ENCODE measurements at regions not wholly inside any gene's neighbourhood (a gene's known extent, or its start where the extent isn't known, plus 50 kb on each side); places are given as distances from the start of the nearest gene placed in this dataset.

DNA sequence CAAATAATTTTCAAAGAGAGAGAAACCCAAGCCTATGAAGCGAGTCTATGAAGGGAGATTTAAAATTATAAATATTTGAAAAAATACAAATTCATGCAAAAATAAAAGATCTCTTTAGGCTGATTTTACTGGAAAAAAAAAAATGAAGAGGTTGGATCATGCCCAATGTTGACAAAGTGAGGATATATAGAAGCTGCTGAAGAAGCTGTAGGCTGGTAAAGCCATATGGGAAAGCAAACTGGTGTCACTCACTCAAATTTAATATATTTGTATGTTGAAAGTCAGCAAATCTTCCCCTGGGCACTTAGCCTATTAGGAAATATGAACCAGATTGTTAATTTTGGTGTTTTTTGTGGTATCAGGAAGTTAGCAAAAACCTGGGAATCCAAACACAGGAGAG, 61.8 kb upstream of the BCHE start:
- ChIA-PET CTCF (ENCODE audit: low intra/inter-chr PET ratio, low total read pairs) (no interaction called here), POLR2A (no interaction called here)
- H3K27me3 ChIP-seq (ENCODE audit: control insufficient read depth in 1 of 2, insufficient read depth in 2 of 2, low read length in 2 of 2): no peaks in the 10 kb centered on the region
- no peak overlapping the region for H3K4me3 ChIP-seq (replicated peaks in 1 of 3; ENCODE audit: insufficient read depth in 1 of 3, low read depth in 2 of 3, low read length in 3 of 3)
- no peaks in the 10 kb centered on the region for H3K79me2 ChIP-seq (ENCODE audit: insufficient read depth, low read length)
- no peak overlapping the region for H3K27ac ChIP-seq (ENCODE audit: extremely low read length, insufficient read depth, low read length)
- no peaks in the 10 kb centered on the region for H3K9me3 ChIP-seq (ENCODE audit: low read length)
- no peaks in the 10 kb centered on the region for H3K4me1 ChIP-seq (ENCODE audit: insufficient read depth, low read length)
- no peak overlapping the region for H3K4me2 ChIP-seq (ENCODE audit: low read depth, low read length)
- DNase-seq (ENCODE audit: low spot score): no peak
- in situ Hi-C loops (cut with HindIII; ENCODE audit: extremely low pct_ligation_motif_present, low pct_unique_long_range_greater_than_20kb) (no loop called here), intact Hi-C loops (cut with micrococcal nuclease; ENCODE audit: unreplicated experiment) (no loop called here)
- no peaks in the 10 kb centered on the region for H4K20me1 ChIP-seq (ENCODE audit: insufficient read depth, low read length)
- TF ChIP-seq, protein P1, sequence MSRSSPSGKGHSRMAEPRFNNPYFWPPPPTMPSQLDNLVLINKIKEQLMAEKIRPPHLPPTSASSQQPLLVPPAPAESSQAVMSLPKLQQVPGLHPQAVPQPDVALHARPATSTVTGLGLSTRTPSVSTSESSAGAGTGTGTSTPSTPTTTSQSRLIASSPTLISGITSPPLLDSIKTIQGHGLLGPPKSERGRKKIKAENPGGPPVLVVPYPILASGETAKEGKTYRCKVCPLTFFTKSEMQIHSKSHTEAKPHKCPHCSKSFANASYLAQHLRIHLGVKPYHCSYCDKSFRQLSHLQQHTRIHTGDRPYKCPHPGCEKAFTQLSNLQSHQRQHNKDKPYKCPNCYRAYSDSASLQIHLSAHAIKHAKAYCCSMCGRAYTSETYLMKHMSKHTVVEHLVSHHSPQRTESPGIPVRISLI (CRISPR knock-in tag; IDR thresholded peaks at IDR 0.05; ENCODE audit: borderline replicate concordance): no peak
- TF ChIP-seq MEF2D (CRISPR knock-in tag; IDR thresholded peaks at IDR 0.05) (no peak), ZNF878 (CRISPR knock-in tag; IDR thresholded peaks at IDR 0.05) (no peak)
- H3K9ac ChIP-seq (ENCODE audit: insufficient read depth, low read depth, low read length): no peak overlapping the region
- no TSS peak for BruUV-seq (replicated peaks)
- WGBS (ENCODE audit: low lambda C conversion rate): 97% methylated on average over 1 of the region's 1 CpG
- FAIRE-seq: no peak
- no peak for ATAC-seq
- 0 out of 5 replicates have a peak, but pooled peaks cover 0 to 3% of the 10 kb centered on the region in 2 experiments for H3K36me3 ChIP-seq (replicated peaks in 1 of 2; ENCODE audit: control insufficient read depth in 1 of 2, insufficient read depth in 2 of 2, low read length in 2 of 2)
- no peak overlapping the region for H2AFZ ChIP-seq (ENCODE audit: low read length)

DNA sequence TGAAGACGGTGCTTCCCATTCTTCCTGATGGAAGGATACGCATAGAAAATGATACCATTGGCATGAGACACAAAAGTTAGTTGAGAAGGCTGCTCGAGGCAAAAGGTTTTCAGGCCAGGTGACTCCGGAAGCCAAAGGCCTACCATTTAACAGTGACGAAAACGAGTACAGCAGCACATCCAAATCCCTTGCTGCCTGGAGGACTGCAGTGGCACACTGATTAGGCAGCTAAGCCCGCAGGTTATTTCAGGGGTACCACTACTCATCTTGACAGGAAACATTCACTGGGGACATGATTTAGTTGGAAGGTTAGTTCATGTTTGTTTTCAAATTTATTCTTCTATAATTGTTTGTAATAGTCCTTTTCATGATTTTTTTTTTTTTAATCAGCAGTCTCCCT, 59.9 kb upstream of the BCHE start:
- no TSS peak for BruUV-seq (replicated peaks)
- H3K4me1 ChIP-seq (ENCODE audit: insufficient read depth, low read length): no peaks in the 10 kb centered on the region
- no peak for FAIRE-seq
- TF ChIP-seq MAZ (IDR thresholded peaks at IDR 0.05; ENCODE audit: borderline replicate concordance, low read depth, low read length) (no peak), MAZ (CRISPR knock-in tag; IDR thresholded peaks at IDR 0.05; ENCODE audit: low read depth) (no peak), ZNF10 (CRISPR knock-in tag; IDR thresholded peaks at IDR 0.05; ENCODE audit: borderline replicate concordance, low read depth) (no peak), ETV5 (CRISPR knock-in tag; IDR thresholded peaks at IDR 0.05; ENCODE audit: borderline replicate concordance) (no peak), ZNF577 (CRISPR knock-in tag; IDR thresholded peaks at IDR 0.05; ENCODE audit: borderline replicate concordance, low read depth) (no peak), SMARCE1 (IDR thresholded peaks at IDR 0.05; ENCODE audit: borderline replicate concordance) (no peak), PCBP2 (optimal IDR thresholded peaks at IDR 0.05; ENCODE audit: low read depth, low read length, poor library complexity, severe bottlenecking) (no peak), RARA (CRISPR knock-in tag; IDR thresholded peaks at IDR 0.05) (no peak), ONECUT2 (CRISPR knock-in tag; IDR thresholded peaks at IDR 0.05) (no peak)

More for the DNA sequence above, 59.9 kb upstream of the BCHE start:
- Histone ChIP-seq H3K27ac (ENCODE audit: extremely low read length, insufficient read depth, low read length) (no peak overlapping the region), H3K4me2 (ENCODE audit: low read depth, low read length) (no peak overlapping the region), H2AFZ (ENCODE audit: low read length) (no peak overlapping the region), H3K27me3 (ENCODE audit: control insufficient read depth in 1 of 2, insufficient read depth in 2 of 2, low read length in 2 of 2) (no peaks in the 10 kb centered on the region), H3K79me2 (ENCODE audit: insufficient read depth, low read length) (no peaks in the 10 kb centered on the region), H3K36me3 (replicated peaks in 1 of 2; ENCODE audit: control insufficient read depth in 1 of 2, insufficient read depth in 2 of 2, low read length in 2 of 2) (no peaks in the 10 kb centered on the region), H4K20me1 (ENCODE audit: insufficient read depth, low read length) (no peaks in the 10 kb centered on the region), H3K9ac (ENCODE audit: insufficient read depth, low read depth, low read length) (no peak overlapping the region), H3K9me3 (ENCODE audit: low read length) (no peaks in the 10 kb centered on the region), H3K4me3 (replicated peaks in 1 of 3; ENCODE audit: insufficient read depth in 1 of 3, low read depth in 2 of 3, low read length in 3 of 3) (no peak overlapping the region)
- DNase-seq (ENCODE audit: low spot score) (no peak), ATAC-seq (no peak)
- intact Hi-C loops (cut with micrococcal nuclease; ENCODE audit: unreplicated experiment): no loop called here
- 96% methylated on average over 7 of the region's 7 CpGs for WGBS (ENCODE audit: low lambda C conversion rate)
- CTCF ChIA-PET (ENCODE audit: low intra/inter-chr PET ratio, low total read pairs): no interaction called here
- in situ Hi-C loops (cut with HindIII; ENCODE audit: extremely low pct_ligation_motif_present, low pct_unique_long_range_greater_than_20kb): no loop called here
- POLR2A ChIA-PET: no interaction called here

Measured in HepG2 (cell line).